PC-3 (cell line): ENCODE measurements at regions not wholly inside any gene's neighbourhood (a gene's known extent, or its start where the extent isn't known, plus 50 kb on each side); places are given as distances from the start of the nearest gene placed in this dataset.

ENCODE experiments used
- ATAC-seq: fragments of 200-7000 bp; cut with Tn5 transposase; 2 replicates; pipeline ENCODE4 v1.9.1; 2020; ENCODE audit warnings: mild to moderate bottlenecking, moderate library complexity
- BruUV-seq: library from RNA; stranded (reverse); fragments of 400-500 nt; replicated peaks from 2 replicates; lab custom pipeline; 2021; lab: Mats Ljungman, UMichigan
- CTCF ChIA-PET: fragments of 300-600 bp; sonication (Branson Sonifier 250); formaldehyde crosslinking; loops from one replicate; lab custom pipeline; 2022; ENCODE audit warnings: antibody characterized with exemption; lab: Charles Lee
- POLR2A ChIA-PET: fragments of 300-600 bp; sonication (Branson Sonifier 250); formaldehyde crosslinking; loops from one replicate; lab custom pipeline; 2022; ENCODE audit warnings: antibody characterized with exemption; ENCODE audit not compliant: unreplicated experiment; lab: Charles Lee
- DNase-seq: peaks from one replicate; pipeline ENCODE4 v3.0.0-alpha.2; 2015
- H2AFZ ChIP-seq: fragments of 300-600 bp; sonication (generic); 2 replicates; pipeline ENCODE4 v1.6.0; 2016; ENCODE audit warnings: antibody characterized with exemption, low read length
- H3F3A ChIP-seq: fragments of 300-600 bp; sonication (generic); one replicate; pipeline ENCODE4 v1.6.0; 2017; ENCODE audit warnings: antibody characterized with exemption, low read length, control low read depth, mild to moderate bottlenecking; ENCODE audit not compliant: unreplicated experiment
- H3K27ac ChIP-seq: fragments of 300-600 bp; sonication (generic); 2 replicates; pipeline ENCODE4 v1.5.1; 2016; ENCODE audit warnings: mild to moderate bottlenecking, low read length
- H3K27me3 ChIP-seq: fragments of 300-600 bp; sonication (generic); 2 replicates; pipeline ENCODE4 v1.6.1; 2016; ENCODE audit warnings: low read length, mixed read lengths
- H3K36me3 ChIP-seq: fragments of 300-600 bp; sonication (generic); 2 replicates; pipeline ENCODE4 v1.6.1; 2016; ENCODE audit warnings: low read depth, mixed run types, low read length, mixed read lengths
- H3K4me1 ChIP-seq: fragments of 300-600 bp; sonication (generic); 2 replicates; pipeline ENCODE4 v1.5.1; 2016; ENCODE audit warnings: low read length; ENCODE audit not compliant: insufficient read depth
- H3K4me2 ChIP-seq: fragments of 300-600 bp; sonication (generic); 2 replicates; pipeline ENCODE4 v1.6.0; 2016; ENCODE audit warnings: low read length
- H3K4me3 ChIP-seq: fragments of 300-600 bp; sonication (generic); 2 replicates; pipeline ENCODE4 v1.5.1; 2016; ENCODE audit warnings: mild to moderate bottlenecking, low read length, mixed read lengths
- H3K79me2 ChIP-seq: fragments of 300-600 bp; sonication (generic); 2 replicates; pipeline ENCODE4 v1.6.1; 2017; ENCODE audit warnings: low read length, mixed read lengths
- H3K9ac ChIP-seq: fragments of 300-600 bp; sonication (generic); 2 replicates; pipeline ENCODE4 v1.6.0; 2016; ENCODE audit warnings: mild to moderate bottlenecking, low read length
- H3K9me2 ChIP-seq: fragments of 300-600 bp; sonication (generic); replicated peaks from 2 replicates; pipeline ENCODE4 v1.6.1; 2016; ENCODE audit warnings: mixed run types, low read length, mixed read lengths
- H3K9me3 ChIP-seq: fragments of 300-600 bp; sonication (generic); 2 replicates; pipeline ENCODE4 v1.6.1; 2016; ENCODE audit warnings: low read length, mixed read lengths
- H4K20me1 ChIP-seq: fragments of 300-600 bp; sonication (generic); 2 replicates; pipeline ENCODE4 v1.6.1; 2016; ENCODE audit warnings: low read length, mixed read lengths
- CTCF ChIP-seq: fragments of 300-600 bp; sonication (generic); conservative IDR thresholded peaks from 2 replicates; pipeline ENCODE4 v1.5.1; 2017; ENCODE audit warnings: antibody characterized with exemption, low read depth, mild to moderate bottlenecking, low read length
- EZH2 ChIP-seq: fragments of 300-600 bp; sonication (generic); IDR thresholded peaks from one replicate; pipeline ENCODE4 v1.6.1; 2017; ENCODE audit warnings: antibody characterized with exemption, mild to moderate bottlenecking, low read length; ENCODE audit not compliant: unreplicated experiment
- EZH2phosphoT487 ChIP-seq: fragments of 300-600 bp; sonication (generic); IDR thresholded peaks from 2 replicates; pipeline ENCODE4 v1.6.1; 2018; ENCODE audit warnings: mild to moderate bottlenecking, antibody characterized with exemption, low read length, borderline replicate concordance
- intact Hi-C: fragments of 100-400 bp; cut with micrococcal nuclease; formaldehyde crosslinking; loops from 2 replicates; pipeline ENCODE4 v1.9.0; 2023

- no TSS peak for BruUV-seq
- Histone ChIP-seq H3K4me2 (peak overlapping the region; percentile 14; the same call in 1 of the 2 replicates), H3K4me3 (no peak overlapping the region), H3K79me2 (no peaks in the 10 kb centered on the region), H3K9me3 (no peaks in the 10 kb centered on the region), H3K27me3 (no peaks in the 10 kb centered on the region), H3K27ac (peak overlapping the region; percentile 97), H3K4me1 (peaks cover 27% of the 10 kb centered on the region), H3F3A (no peaks in the 10 kb centered on the region), H2AFZ (no peak overlapping the region), H3K9ac (peak overlapping the region; percentile 70), H4K20me1 (no peaks in the 10 kb centered on the region), H3K36me3 (no peaks in the 10 kb centered on the region), H3K9me2 (no peaks in the 10 kb centered on the region)
- ChIA-PET CTCF (no interaction called here), POLR2A (no interaction called here)
- DNase-seq (peak; percentile 36), ATAC-seq (no peak; the same call in 1 of the 2 replicates)
- TF ChIP-seq EZH2phosphoT487 (no peak), CTCF (no peak), EZH2 (no peak)
- intact Hi-C loops = no loop called here
Measured at GRCh38 chr7:17207220-17207619, 91.2 kb upstream of the AHR start.

DNA sequence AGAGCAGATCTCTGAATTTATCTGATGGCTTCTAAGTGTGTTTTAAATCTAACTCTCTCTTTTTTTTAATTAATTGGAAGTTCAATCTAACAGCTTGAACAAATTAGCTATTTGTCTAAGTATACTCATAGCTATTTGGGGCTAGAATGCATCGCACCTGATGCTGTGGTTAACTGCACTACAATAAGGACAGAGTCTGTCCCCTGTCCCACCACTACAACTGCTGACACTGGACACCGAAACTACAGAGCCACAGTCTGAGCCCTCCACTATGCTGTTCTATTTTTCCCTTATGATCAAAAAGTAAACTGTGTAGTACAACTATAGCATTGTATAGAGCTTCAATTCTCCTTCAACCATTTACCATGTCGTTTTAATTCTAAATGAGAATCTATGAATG lies 89.4 kb upstream of the AHR start:
- H3K27ac ChIP-seq = no peak overlapping the region
- no peaks in the 10 kb centered on the region for H3K79me2 ChIP-seq
- ATAC-seq (no peak), DNase-seq (no peak)
- no peaks in the 10 kb centered on the region for H3K9me2 ChIP-seq
- CTCF ChIA-PET = no interaction called here
- intact Hi-C loops = no loop called here
- no peak overlapping the region for H3K9ac ChIP-seq
- no peaks in the 10 kb centered on the region for H3K36me3 ChIP-seq
- POLR2A ChIA-PET = no interaction called here
- peaks cover 27% of the 10 kb centered on the region for H3K4me1 ChIP-seq
- no peak overlapping the region for H3K4me2 ChIP-seq
- no peak overlapping the region for H3K4me3 ChIP-seq
- BruUV-seq = no TSS peak
- no peak for TF ChIP-seq CTCF
- TF ChIP-seq EZH2phosphoT487 = no peak
- no peak for TF ChIP-seq EZH2
- H3K27me3 ChIP-seq = no peaks in the 10 kb centered on the region
- no peaks in the 10 kb centered on the region for H3K9me3 ChIP-seq
- H3F3A ChIP-seq = no peaks in the 10 kb centered on the region
- H2AFZ ChIP-seq = no peak overlapping the region
- no peaks in the 10 kb centered on the region for H4K20me1 ChIP-seq

- Histone ChIP-seq H3K9me3 (no peaks in the 10 kb centered on the region), H3K27ac (no peak overlapping the region), H3K9ac (no peak overlapping the region), H3K4me1 (peaks cover 17% of the 10 kb centered on the region), H3K4me3 (no peak overlapping the region), H4K20me1 (no peaks in the 10 kb centered on the region), H3K4me2 (no peak overlapping the region), H3K9me2 (no peaks in the 10 kb centered on the region), H2AFZ (no peak overlapping the region), H3K27me3 (no peaks in the 10 kb centered on the region), H3K36me3 (no peaks in the 10 kb centered on the region), H3K79me2 (no peaks in the 10 kb centered on the region), H3F3A (no peaks in the 10 kb centered on the region)
- ATAC-seq = no peak
- BruUV-seq = no TSS peak
- ChIA-PET POLR2A (no interaction called here), CTCF (no interaction called here)
- DNase-seq = no peak
- no peak for TF ChIP-seq CTCF
- no peak for TF ChIP-seq EZH2
- TF ChIP-seq EZH2phosphoT487 = no peak
- intact Hi-C loops = no loop called here
Measured at GRCh38 chr7:17211307-17211836, 87.1 kb upstream of the AHR start.
